ENCODE measurements at regions not wholly inside any gene's neighbourhood (a gene's known extent, or its start where the extent isn't known, plus 50 kb on each side); places are given as distances from the start of the nearest gene placed in this dataset.
"Not testable (repeated sequence)": the region's sequence is repeated elsewhere in the genome, so short reads cannot be mapped to it uniquely, and the experiment has no call there.

DNA sequence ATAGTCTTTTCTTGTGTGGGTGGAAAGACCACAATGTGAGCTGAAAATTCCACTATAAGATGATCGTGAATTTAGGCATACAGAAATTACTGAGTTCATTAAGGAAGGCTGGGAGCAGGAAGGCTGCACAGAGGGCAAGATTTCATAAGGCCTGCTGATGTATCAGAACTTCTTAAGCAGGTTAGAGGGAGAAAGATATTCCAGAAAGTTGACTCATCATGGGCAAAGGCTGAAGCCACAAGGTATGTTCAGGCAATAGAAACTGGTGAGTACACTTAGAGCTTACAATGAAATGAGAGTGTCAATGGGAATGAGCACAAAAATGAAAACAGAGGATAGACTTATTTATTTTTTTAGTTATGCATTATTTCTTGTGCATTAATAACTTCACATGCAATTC, 618.6 kb downstream of the CBLN4 start:
- no peak for DNase-seq

DNA sequence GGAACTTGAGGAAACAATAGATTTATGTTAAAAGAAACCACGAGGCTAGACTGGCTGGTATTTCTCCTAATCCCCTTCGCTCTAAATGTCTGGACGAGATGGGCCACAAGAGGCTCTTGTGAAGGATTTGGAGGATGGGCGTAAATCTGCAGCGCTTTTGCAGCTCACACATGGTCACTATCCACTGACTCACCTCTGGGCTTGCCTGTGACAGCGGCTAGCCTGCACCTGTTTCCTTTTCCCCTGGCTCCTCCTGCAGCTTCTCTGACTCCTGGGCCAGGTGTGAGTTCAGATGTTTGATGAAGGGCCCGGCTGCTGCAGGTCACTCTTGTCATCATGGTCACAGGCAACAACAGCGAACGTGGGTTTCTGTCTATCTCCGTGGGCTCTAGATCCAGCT, 629.4 kb downstream of the CBLN4 start:
- no peak for DNase-seq

DNA sequence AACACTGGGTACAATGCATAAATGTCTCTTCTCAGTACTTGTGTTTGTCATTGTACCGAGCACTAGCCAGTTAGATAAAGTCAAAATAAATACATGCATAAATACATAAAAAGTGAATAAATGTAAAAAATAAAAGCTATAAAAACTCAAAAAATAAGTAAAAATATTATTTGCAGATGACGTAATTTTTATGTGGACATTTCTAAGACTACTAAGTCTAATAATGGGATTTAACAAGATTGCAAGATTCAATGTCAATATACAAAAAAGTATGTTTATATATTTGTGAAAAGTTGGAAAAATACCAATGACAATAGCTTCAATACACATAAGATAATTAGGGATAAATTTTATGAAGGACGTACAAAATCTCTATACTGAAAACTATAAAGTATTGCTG, 639.6 kb downstream of the CBLN4 start:
- DNase-seq, result no peak

DNA sequence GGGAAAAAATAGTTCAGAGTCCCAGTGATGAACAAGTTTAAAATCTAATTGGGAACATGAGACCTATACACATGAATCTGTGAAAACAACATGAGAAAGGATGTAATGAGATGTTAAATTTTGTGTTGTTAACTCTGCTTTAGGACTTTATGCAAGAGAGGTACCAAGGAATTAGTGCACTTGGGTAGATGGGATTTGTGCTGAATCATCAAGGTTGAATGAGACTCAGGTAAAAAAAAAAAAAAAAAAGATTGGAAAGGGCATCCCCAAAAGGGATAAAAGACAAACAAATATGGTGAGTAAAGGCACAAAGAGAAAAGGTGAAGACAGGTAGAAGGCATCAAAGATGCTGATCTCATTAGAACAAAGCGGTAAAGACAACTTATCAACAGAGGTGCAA, 644.4 kb downstream of the CBLN4 start:
- no peak for DNase-seq

DNA sequence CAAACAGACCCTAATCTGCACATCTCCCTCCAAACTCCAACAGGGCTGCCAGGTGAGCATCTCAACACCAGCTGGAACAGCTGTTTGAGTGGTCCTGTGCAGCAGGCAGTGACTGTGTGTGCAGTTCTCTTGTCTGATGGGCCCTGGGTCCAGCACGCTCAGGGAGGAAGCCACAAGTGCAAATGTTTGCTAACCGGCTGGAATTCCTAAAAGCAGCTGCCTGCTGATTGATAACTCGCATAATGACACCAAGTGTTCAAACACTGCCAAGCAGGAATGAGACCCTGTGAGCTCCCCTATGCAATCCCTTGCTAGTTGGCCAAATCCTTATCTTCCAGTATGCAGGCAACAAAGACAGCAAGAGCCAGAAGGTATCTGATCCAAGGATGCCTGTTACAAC, 650.6 kb downstream of the CBLN4 start:
- no peak for DNase-seq

DNA sequence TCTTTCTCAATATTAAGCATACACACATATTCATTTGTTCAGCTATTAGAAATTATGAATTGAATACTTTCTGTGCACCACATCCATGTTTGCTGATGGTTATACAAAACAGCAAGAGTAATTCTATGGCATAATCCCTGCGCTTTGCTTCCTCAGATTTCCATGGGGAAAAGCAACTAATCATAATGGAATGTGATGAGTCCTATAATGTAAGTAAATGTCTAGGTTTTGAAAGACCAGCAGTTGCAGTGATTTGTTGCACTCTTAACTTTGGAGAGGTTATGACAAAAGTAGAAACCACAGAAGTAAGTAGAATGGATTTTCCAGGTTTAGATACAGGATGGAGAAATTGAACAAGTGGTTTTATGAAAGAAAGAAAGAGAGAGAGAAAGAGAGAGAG, 652.1 kb downstream of the CBLN4 start:
- no peak for DNase-seq

DNA sequence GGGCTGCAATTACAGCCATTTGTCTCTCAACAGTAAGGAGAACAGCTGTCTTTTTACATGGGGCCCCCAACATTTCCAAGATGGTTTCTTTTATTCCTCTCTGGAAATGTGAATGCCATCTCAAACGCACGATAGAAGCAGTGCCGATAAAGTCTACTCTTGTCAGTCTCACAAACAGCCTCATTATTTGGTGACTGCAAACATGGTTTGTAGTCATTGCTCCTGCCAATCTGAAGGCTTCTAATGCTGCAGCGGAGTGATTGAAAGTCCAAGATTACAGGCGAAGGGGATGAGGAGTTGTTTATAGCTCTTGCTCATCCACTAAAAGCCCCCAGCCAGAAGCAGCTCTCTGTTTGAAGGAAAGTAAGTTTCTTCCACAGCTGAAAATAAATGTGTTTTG, 657.1 kb downstream of the CBLN4 start:
- DNase-seq, result no peak

DNA sequence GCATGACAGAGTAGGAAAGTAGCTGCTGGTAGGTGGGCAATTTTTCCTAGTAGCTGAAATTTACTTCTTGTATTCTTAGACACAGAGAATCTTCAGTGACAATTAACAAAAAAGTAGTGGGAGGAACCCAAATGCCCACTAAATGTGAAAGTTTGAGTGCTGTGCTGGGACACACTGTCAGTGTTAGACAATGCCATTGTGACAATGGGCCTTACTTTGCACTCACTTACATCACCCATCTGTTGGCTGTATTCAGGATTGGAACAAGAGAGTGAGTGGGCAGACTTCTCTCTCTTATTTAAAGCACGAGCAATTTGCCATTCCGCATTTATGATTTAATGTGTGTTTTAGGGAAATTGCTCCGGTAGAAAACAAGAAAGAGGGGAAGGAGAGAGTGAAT, 662.5 kb downstream of the CBLN4 start:
- no peak for DNase-seq

DNA sequence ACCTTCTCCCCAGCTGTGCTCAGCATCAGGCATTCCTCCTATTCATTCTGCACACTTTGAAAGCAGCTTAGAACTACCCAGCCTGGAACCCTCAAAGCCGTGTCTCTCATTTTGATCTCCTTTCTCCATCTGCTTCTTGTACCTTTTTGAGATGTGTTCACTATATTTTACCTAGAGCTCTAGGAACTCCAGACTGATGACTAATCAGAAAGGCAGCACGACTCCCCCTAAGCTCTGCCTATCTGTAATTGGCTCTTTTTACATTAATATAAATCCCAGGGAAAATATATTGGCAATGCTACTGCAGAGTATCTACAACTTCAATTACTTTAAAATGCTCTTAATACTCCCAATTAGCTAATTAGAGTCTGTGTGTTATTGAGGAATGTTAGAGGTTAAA, 671.5 kb downstream of the CBLN4 start:
- DNase-seq, result no peak

DNA sequence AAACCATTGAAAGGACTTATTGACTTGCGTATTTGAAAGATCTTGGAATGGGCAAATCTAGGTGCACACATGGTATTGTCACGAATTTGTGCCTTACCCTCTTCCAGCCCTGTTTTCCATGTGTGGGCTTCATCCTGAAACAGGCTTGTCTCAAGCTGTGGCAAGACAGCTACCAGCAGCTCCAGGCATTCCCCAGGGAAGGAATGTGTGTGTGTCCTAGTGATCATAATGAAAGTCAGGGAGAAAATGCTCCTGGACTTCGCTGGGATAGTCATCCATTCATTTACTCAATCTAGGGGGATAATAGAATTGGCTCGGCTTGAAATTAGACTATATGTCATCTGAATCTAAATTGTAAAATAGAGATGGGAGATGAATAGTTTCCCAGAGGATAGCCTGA, 676.2 kb downstream of the CBLN4 start:
- no peak for DNase-seq

DNA sequence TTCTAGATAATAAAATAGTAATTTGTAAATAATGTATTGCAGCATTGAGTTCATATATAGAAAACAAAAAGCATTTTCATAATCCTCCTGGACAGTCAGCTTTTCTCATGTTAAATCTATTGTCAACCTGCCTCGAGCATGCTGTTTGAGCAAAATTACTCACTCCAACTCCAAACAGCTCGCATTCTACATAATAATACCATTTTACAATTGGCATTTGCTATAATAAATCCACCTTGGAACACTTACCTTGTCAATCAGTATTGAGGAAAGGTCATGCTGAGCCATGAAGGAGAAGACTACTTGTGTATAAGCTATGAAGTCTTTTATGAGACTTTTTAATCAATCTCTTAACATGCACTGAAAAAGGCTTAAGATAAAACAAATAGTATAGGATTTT, 682.6 kb downstream of the CBLN4 start:
- DNase-seq, result no peak

DNA sequence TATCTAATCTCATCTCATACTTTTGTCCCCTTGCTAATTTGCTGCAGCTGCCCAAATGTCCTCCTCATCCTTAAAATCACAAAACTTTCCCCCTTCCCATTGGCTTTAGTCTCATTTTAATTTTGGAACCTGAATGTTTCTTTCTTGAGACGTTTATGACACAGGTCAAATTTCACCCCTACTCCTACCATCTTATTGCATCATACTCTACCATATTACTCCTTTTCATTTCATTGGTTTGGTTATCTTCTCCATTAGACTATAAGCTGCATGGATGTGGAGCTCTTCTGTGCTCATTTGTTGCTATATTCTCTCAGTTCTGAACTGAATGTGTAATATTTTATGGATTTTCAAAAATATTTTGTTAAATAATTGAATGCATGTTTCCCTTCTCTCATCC, 688.6 kb downstream of the CBLN4 start:
- no peak for DNase-seq

DNA sequence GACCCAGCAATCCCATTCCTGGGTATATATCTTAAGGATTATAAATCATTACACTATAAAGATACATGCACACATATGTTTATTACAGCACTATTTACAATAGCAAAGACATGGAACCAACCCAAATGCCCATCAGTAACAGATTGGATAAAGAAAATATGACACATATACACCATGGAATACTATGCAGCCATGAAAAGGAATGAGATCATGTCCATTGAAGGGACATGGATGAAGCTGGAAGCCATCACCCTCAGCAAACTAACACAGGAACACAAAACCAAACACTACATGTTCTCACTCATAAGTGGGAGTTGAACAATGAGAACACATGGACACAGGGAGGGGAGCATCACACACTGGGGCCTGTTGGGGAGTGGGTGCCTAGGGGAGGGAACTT, 694.5 kb downstream of the CBLN4 start:
- not testable (repeated sequence) for DNase-seq

DNA sequence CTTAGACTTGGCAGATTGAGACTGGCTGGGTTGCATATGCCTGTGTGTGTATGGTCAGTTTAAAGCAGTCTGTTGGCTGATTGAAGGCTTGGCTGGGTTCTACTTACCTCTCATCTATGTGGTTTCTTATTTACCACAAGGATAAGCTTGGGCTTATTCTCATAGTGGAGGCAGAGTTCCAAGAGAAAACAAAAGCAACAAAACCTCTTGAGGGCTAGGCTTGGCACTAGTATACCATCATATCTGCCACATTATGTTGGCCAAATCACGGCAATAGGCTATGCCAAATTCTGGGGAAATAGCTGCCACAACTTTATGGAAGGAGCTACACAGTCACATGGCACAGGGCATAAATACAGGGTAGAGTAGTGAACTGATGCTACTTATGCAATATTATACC, 714.1 kb downstream of the CBLN4 start:
- DNase-seq, result no peak

DNA sequence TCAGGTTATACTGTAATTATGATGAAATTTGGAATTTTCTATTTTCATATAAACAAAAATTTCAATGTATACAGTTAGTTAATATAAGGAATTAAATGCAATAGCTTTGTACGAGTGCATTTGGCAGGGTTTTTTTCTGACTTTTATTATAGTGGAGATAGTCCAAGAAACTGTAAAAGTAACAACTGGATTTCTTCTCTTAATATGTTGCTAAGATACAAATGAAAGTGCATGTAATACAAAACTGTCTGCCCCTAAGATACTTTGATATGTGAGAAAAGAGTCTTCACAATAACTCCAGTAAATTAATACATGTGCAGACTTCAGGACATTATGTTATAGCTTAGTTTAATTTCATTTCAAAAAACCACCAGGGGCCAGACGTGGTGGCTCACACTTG, 721.4 kb downstream of the CBLN4 start:
- no peak for DNase-seq

DNA sequence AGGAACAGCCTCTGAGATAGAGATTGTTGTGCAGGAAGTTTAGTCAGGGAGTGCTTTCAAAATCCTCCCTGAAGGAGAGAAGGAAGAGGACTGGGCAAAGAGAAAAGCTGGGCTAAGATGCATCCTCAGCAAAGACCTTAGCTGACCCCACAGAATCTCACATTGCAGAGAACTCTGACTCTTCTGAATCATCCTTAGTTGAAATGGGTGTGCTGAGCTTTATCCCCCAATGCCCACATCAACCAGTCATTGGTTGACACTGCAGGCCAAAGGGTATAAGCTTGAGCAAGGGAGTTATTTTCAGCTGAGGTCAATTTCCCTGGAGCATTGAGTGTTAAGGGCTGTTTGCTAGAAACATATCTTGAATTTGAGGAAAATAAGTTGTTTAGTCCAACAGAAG, 732.2 kb downstream of the CBLN4 start:
- DNase-seq, result no peak

DNA sequence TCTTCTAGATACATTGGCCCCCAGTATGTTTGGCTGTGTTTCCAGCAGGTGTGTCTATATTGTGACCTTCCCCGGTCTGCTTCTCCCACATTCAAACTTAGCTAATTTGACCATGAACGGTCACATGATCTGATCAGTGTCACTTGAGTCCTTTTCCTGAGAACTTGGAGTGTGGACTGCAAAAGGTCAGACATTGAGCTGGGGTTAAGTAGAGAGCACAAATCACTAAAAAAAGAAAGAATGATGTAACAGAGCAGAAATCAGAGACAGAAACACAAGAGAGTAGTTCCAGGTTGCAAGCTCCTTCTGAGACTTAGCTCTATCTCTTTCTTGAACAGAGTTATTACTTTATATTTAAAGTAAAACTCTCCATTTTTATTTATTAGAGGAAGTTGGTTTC, 733.9 kb downstream of the CBLN4 start:
- no peak for DNase-seq

DNA sequence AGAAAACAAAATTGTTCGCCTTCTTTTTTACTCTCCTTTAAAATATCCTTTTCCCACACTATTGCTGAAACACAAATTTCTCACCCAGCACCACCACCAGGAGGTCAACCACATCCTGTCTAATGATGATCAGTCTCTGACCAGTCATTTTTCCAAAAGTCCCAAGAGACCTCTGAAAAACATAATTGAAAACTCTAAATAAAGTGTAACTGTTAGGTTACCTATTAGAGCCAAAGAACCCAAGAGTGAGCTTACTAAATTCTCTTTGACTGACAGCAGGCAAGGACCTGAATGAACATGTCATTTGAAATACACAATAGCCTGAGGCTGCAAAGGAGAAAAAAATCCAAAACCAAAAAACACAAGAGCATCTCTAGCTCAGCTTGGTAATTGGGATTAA, 735.4 kb downstream of the CBLN4 start:
- DNase-seq, result no peak

DNA sequence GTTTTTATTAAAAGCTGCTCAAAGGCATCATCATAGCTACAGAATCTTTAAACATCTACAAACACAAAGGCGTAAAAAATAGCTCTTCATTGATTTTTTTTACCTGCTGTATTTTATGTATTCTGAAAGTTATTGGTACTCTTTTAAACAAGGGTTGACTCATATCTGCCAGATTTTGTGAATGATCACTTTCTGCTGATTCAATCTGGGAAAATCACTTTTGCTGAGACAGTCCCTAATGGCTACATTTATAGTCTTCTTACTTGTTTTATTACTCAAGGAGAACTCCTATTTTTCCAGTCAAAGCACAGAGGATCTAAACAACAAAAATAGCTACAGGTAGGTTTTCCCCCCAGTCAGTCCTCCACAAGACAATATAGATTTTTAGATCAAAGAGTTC, 739.0 kb downstream of the CBLN4 start:
- DNase-seq, result no peak

DNA sequence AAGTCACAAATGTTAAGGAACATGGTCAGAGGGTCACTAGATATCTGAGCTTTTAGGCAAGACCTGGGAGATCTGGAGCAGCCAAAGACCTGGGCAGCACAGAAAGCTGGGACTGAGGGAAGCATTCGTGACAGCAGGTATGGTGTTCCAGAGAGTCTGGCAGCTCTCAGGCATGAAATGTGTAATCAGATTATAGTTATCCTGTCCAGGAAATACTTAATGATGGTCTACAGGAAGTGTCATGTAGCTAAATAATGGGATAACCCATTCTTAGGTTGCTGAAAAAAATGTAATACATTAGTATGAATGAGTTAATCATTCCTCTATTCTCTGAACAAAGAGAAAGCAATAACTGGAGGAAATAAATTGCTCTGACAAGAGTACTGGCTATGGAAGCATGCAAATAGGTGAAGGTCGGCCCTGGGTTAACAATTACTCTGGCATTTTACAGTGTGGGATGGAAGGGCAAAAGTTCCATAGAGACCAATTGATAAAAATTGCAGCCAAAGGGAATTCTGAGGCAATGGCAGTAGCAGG, 740.5 kb downstream of the CBLN4 start:
- DNase-seq, result no peak

DNA sequence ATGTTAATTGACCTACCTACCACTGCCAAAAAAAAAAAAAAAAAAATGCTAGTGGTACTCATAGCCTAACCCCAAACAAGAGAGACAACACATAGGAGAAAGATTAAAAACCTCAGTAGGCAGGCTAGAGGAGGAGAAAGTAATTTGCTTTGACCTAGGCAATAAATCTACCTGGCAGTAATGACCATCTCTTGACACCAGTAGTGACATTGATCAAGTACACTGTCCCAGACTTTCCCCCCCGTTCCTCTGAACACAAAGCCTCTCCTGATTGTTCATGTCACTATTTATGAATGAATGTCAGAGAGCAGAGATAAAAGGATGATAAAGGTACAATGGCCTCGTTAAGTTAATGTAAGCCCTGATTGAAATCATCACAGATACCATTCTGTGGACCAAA, 746.8 kb downstream of the CBLN4 start:
- no peak for DNase-seq

DNA sequence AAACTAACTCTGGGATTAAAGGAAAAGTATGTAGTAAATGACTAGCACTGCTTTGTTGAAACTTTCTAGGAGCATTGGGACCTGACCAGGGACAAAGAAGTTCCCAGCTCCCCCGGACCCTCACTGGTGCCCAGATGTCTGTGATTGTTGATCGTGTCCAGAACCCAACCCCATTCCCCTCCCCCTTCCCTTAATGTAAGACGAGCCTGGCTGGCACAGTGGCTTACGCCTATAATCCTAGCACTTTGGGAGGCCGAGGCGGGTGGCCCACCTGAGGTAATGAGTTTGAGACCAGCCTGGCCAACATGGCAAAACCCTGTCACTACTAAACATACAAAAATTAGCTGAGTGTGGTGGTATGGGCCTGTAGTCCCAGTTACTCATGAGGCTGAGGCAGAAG, 750.3 kb downstream of the CBLN4 start:
- no peak for DNase-seq

DNA sequence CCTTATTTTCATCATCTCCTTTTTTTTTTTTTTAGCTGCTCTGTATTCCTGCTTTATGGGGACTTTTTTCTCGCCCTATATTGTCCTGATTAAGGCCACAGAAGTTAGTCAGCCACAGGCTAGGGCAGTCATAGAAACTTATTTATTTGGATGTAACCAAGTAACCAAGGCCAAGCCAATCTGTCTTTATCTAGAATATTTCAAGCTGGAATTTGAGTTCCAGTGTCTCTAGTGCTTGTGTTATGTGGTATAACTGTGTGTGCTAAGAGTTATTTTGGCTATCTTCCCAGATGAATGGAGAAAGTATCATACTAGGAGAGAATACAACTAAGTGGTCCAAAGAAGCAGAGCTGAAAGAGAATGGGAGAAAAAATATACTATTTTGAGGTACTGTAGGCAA, 751.5 kb downstream of the CBLN4 start:
- no peak for DNase-seq

DNA sequence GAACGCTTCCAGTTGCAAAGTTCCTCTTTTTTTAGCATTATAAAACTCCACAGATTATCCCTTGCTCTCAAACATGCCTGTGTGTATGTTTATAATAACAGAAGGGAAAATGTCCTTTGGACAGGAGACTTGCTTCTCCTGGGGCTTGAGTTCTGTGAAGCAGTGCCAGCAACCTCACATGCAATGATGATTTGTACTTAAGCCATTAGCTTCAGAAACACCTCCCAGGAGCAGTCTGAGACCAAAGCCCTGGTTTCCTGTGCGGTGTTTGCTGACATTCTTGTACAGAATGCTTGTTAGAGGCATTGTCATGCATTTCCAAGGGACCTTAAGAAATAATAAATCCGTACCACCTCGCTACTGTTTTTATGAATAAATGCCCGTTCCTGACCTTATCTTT, 752.8 kb downstream of the CBLN4 start:
- DNase-seq, result no peak

DNA sequence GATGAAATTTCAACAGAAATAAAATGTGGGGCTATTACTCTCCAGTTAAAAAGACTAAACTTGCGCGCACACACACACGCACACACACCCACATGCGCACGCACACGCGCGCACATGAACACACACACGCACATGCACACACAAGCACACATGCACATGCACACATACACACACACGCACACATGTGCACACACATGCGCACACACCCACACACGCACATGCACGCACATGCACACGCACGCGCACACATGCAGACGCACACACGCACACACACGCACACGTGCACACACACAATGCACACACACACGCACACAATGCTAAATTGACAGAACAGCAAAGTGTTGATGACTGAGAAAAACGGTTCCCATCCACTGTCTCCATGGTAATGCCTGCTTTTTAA, 754.1 kb downstream of the CBLN4 start:
- no peak for DNase-seq

DNA sequence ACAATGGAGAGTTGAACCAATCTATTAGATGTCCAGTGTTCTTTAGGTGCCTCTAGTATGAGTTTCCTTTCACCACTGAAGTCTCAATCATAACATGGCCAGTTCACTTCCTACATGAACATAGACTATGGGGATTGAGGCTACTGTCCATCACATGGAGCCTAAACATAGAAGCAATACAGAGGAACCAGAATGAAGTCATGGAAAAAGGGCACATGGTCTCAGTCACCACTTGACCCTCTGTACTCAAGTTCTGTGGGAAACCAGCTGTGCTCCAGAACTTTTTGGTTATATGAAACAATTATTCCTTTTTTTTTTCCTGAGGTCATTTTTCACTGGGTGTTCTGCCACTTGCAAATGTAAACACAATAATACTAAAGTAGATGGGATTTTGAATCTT, 762.5 kb downstream of the CBLN4 start:
- no peak for DNase-seq
